ENCODE measurements at regions not wholly inside any gene's neighbourhood (a gene's known extent, or its start where the extent isn't known, plus 50 kb on each side); places are given as distances from the start of the nearest gene placed in this dataset.

GRCh38 chr2:220151341-220151740, 523.9 kb downstream of the SLC4A3 start:
- WGBS, 2 donors: 68 to 80% methylated on average over 2 of the region's 2 CpGs
- DNase-seq (no peak), ATAC-seq (no peak)
- H3K27ac ChIP-seq: no peak overlapping the region
- TF ChIP-seq POLR2A (IDR thresholded peaks at IDR 0.05): no peak
- TF ChIP-seq, protein P1, sequence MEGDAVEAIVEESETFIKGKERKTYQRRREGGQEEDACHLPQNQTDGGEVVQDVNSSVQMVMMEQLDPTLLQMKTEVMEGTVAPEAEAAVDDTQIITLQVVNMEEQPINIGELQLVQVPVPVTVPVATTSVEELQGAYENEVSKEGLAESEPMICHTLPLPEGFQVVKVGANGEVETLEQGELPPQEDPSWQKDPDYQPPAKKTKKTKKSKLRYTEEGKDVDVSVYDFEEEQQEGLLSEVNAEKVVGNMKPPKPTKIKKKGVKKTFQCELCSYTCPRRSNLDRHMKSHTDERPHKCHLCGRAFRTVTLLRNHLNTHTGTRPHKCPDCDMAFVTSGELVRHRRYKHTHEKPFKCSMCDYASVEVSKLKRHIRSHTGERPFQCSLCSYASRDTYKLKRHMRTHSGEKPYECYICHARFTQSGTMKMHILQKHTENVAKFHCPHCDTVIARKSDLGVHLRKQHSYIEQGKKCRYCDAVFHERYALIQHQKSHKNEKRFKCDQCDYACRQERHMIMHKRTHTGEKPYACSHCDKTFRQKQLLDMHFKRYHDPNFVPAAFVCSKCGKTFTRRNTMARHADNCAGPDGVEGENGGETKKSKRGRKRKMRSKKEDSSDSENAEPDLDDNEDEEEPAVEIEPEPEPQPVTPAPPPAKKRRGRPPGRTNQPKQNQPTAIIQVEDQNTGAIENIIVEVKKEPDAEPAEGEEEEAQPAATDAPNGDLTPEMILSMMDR (IDR thresholded peaks at IDR 0.05): no peak
- H3K36me3 ChIP-seq (replicated peaks in 1 of 2; ENCODE audit: insufficient read depth in 1 of 2, low read depth in 2 of 2): no peaks in the 10 kb centered on the region
- H3K4me1 ChIP-seq: no peaks in the 10 kb centered on the region
- no peak overlapping the region for H3K4me3 ChIP-seq
- intact Hi-C loops (cut with DNase I): no loop called here
- no peaks in the 10 kb centered on the region for H3K27me3 ChIP-seq
- H3K9me3 ChIP-seq: no peaks in the 10 kb centered on the region

- Histone ChIP-seq H3K4me3 (no peak overlapping the region), H3K9me3 (no peaks in the 10 kb centered on the region), H3K4me1 (no peaks in the 10 kb centered on the region), H3K27me3 (no peaks in the 10 kb centered on the region), H3K27ac (no peak overlapping the region), H3K36me3 (replicated peaks in 1 of 2; ENCODE audit: insufficient read depth in 1 of 2, low read depth in 2 of 2) (no peaks in the 10 kb centered on the region)
- 66 to 74% methylated on average over 4 of the region's 4 CpGs for WGBS, 2 donors
- intact Hi-C loops (cut with DNase I): no loop called here
- TF ChIP-seq POLR2A (IDR thresholded peaks at IDR 0.05): no peak
- TF ChIP-seq, protein P1 (IDR thresholded peaks at IDR 0.05): no peak
- DNase-seq (no peak), ATAC-seq (no peak)
Measured at GRCh38 chr2:220152281-220152935, 525.0 kb downstream of the SLC4A3 start.

DNA sequence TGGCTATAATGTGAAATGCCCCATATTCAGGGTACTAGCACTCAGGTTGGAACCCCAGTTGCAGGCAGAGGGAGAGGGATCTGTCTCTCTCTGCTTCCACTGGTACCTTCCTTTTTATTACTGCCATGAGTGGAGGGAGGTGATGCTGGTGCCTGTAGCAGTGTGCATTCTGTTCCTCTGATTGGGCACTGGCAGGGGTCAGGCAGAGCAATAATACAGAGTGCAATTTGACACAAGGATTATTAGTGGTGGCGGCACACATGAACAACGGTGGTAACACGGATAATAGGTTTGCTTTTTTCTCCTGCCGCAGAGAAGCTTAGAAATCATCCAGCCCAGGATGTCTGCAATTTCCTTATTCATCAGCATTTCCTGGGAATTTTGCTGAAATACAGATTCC, 525.7 kb downstream of the SLC4A3 start:
- ATAC-seq (no peak), DNase-seq (no peak)
- Histone ChIP-seq H3K4me1 (no peaks in the 10 kb centered on the region), H3K27ac (no peak overlapping the region), H3K4me3 (no peak overlapping the region), H3K36me3 (replicated peaks in 1 of 2; ENCODE audit: insufficient read depth in 1 of 2, low read depth in 2 of 2) (no peaks in the 10 kb centered on the region), H3K9me3 (no peaks in the 10 kb centered on the region), H3K27me3 (no peaks in the 10 kb centered on the region)
- no peak for TF ChIP-seq POLR2A (IDR thresholded peaks at IDR 0.05)
- TF ChIP-seq, protein P1 (IDR thresholded peaks at IDR 0.05): no peak
- intact Hi-C loops (cut with DNase I): no loop called here
- 85 to 92% methylated on average over 4 of the region's 4 CpGs for WGBS, 2 donors

- intact Hi-C loops (cut with DNase I): no loop called here
- no peaks in the 10 kb centered on the region for H3K27me3 ChIP-seq
- ATAC-seq (no peak), DNase-seq (no peak)
- H3K9me3 ChIP-seq: no peaks in the 10 kb centered on the region
- H3K4me3 ChIP-seq: no peak overlapping the region
- H3K4me1 ChIP-seq: no peaks in the 10 kb centered on the region
- TF ChIP-seq, protein P1 (IDR thresholded peaks at IDR 0.05): no peak
- no peak for TF ChIP-seq POLR2A (IDR thresholded peaks at IDR 0.05)
- WGBS, 2 donors: 50 to 70% methylated on average over 1 of the region's 1 CpG
- H3K27ac ChIP-seq: no peak overlapping the region
- H3K36me3 ChIP-seq (replicated peaks in 1 of 2; ENCODE audit: insufficient read depth in 1 of 2, low read depth in 2 of 2): no peaks in the 10 kb centered on the region
Measured at GRCh38 chr2:220154304-220154703, 526.9 kb downstream of the SLC4A3 start.

GRCh38 chr2:220157312-220157711, 529.9 kb downstream of the SLC4A3 start:
- ATAC-seq (no peak), DNase-seq (no peak)
- intact Hi-C loops (cut with DNase I): no loop called here
- H3K36me3 ChIP-seq (replicated peaks in 1 of 2; ENCODE audit: insufficient read depth in 1 of 2, low read depth in 2 of 2): no peaks in the 10 kb centered on the region
- no peak overlapping the region for H3K4me3 ChIP-seq
- WGBS, 2 donors: 82 to 84% methylated on average over 1 to 3 of the region's 3 CpGs
- no peak overlapping the region for H3K27ac ChIP-seq
- H3K9me3 ChIP-seq: no peaks in the 10 kb centered on the region
- TF ChIP-seq, protein P1 (IDR thresholded peaks at IDR 0.05): no peak
- no peak for TF ChIP-seq POLR2A (IDR thresholded peaks at IDR 0.05)
- H3K4me1 ChIP-seq: no peaks in the 10 kb centered on the region
- H3K27me3 ChIP-seq: no peaks in the 10 kb centered on the region

All from body of pancreas (tissue), 4 donors.